ENCODE measurements at regions not wholly inside any gene's neighbourhood (a gene's known extent, or its start where the extent isn't known, plus 50 kb on each side); places are given as distances from the start of the nearest gene placed in this dataset.
"Not testable (repeated sequence)": the region's sequence is repeated elsewhere in the genome, so short reads cannot be mapped to it uniquely, and the experiment has no call there.

- not testable (repeated sequence) for DNase-seq; H3K4me1 Mint-ChIP-seq (ENCODE audit: low read depth in 2 of 2); H3K36me3 Mint-ChIP-seq (ENCODE audit: insufficient read depth); ATAC-seq (replicated peaks); H3K27me3 Mint-ChIP-seq; H3K9me3 Mint-ChIP-seq; H3K27ac Mint-ChIP-seq; H3K4me3 Mint-ChIP-seq
These were observed 571.1 kb downstream of the BNC2 start for GRCh38 chr9:16299368-16299767.

- no peak overlapping the region for H3K4me3 Mint-ChIP-seq
- H3K36me3 Mint-ChIP-seq (ENCODE audit: insufficient read depth), result no peaks in the 10 kb centered on the region
- H3K9me3 Mint-ChIP-seq, result peaks cover 1 to 9% of the 10 kb centered on the region in 2 donors
- no peaks in the 10 kb centered on the region for H3K4me1 Mint-ChIP-seq (ENCODE audit: low read depth in 2 of 2)
- ATAC-seq (replicated peaks) (no peak), DNase-seq (no peak)
- H3K27me3 Mint-ChIP-seq, result no peaks in the 10 kb centered on the region
- no peak overlapping the region for H3K27ac Mint-ChIP-seq
These were observed 567.0 kb downstream of the BNC2 start for GRCh38 chr9:16303506-16303905.

GRCh38 chr9:16304301-16304700 lies 566.2 kb downstream of the BNC2 start:
- DNase-seq, result no peak
- no peak overlapping the region for H3K4me3 Mint-ChIP-seq
- H3K4me1 Mint-ChIP-seq (ENCODE audit: low read depth in 2 of 2), result no peaks in the 10 kb centered on the region
- no peaks in the 10 kb centered on the region for H3K27me3 Mint-ChIP-seq
- no peaks in the 10 kb centered on the region for H3K36me3 Mint-ChIP-seq (ENCODE audit: insufficient read depth)
- peaks cover 1 to 9% of the 10 kb centered on the region in 2 donors for H3K9me3 Mint-ChIP-seq
- no peak overlapping the region for H3K27ac Mint-ChIP-seq
- no peak for ATAC-seq (replicated peaks)

- Mint-ChIP-seq H3K4me3 (no peak overlapping the region), H3K4me1 (ENCODE audit: low read depth in 2 of 2) (no peaks in the 10 kb centered on the region), H3K27ac (no peak overlapping the region), H3K27me3 (no peaks in the 10 kb centered on the region), H3K36me3 (ENCODE audit: insufficient read depth) (no peaks in the 10 kb centered on the region), H3K9me3 (peaks cover 4 to 9% of the 10 kb centered on the region in 2 donors)
- no peak for ATAC-seq (replicated peaks)
- no peak for DNase-seq
These were observed 563.9 kb downstream of the BNC2 start for GRCh38 chr9:16306586-16306985.

- no peak for ATAC-seq (replicated peaks)
- Mint-ChIP-seq H3K4me3 (no peak overlapping the region), H3K27ac (no peak overlapping the region)
These were observed 562.8 kb downstream of the BNC2 start for GRCh38 chr9:16307626-16308195.

GRCh38 chr9:16308645-16309044 lies 561.8 kb downstream of the BNC2 start:
- H3K9me3 Mint-ChIP-seq, result peaks cover 3 to 9% of the 10 kb centered on the region in 2 donors
- no peak for DNase-seq
- no peaks in the 10 kb centered on the region for H3K27me3 Mint-ChIP-seq
- H3K4me3 Mint-ChIP-seq, result no peak overlapping the region
- no peak for ATAC-seq (replicated peaks)
- no peaks in the 10 kb centered on the region for H3K36me3 Mint-ChIP-seq (ENCODE audit: insufficient read depth)
- H3K4me1 Mint-ChIP-seq (ENCODE audit: low read depth in 2 of 2), result no peaks in the 10 kb centered on the region
- no peak overlapping the region for H3K27ac Mint-ChIP-seq

More at GRCh38 chr9:16307626-16308195, 562.8 kb downstream of the BNC2 start:
- peaks cover 3 to 9% of the 10 kb centered on the region in 2 donors for H3K9me3 Mint-ChIP-seq
- DNase-seq, result no peak
- no peaks in the 10 kb centered on the region for H3K36me3 Mint-ChIP-seq (ENCODE audit: insufficient read depth)
- H3K27me3 Mint-ChIP-seq, result no peaks in the 10 kb centered on the region
- no peaks in the 10 kb centered on the region for H3K4me1 Mint-ChIP-seq (ENCODE audit: low read depth in 2 of 2)

- H3K4me1 Mint-ChIP-seq (ENCODE audit: low read depth in 2 of 2), result no peaks in the 10 kb centered on the region
- H3K36me3 Mint-ChIP-seq (ENCODE audit: insufficient read depth), result no peaks in the 10 kb centered on the region
These were observed 561.4 kb downstream of the BNC2 start for GRCh38 chr9:16309082-16309468.

GRCh38 chr9:16309469-16310271 lies 560.8 kb downstream of the BNC2 start:
- no peak overlapping the region for H3K4me3 Mint-ChIP-seq
- H3K9me3 Mint-ChIP-seq, result peaks cover 3 to 5% of the 10 kb centered on the region in 2 donors
- no peaks in the 10 kb centered on the region for H3K4me1 Mint-ChIP-seq (ENCODE audit: low read depth in 2 of 2)
- no peak overlapping the region for H3K27ac Mint-ChIP-seq
- DNase-seq, result no peak
- H3K36me3 Mint-ChIP-seq (ENCODE audit: insufficient read depth), result no peaks in the 10 kb centered on the region
- no peak for ATAC-seq (replicated peaks)
- no peaks in the 10 kb centered on the region for H3K27me3 Mint-ChIP-seq

More at GRCh38 chr9:16309082-16309468, 561.4 kb downstream of the BNC2 start:
- H3K9me3 Mint-ChIP-seq, result peaks cover 3 to 9% of the 10 kb centered on the region in 2 donors
- H3K27me3 Mint-ChIP-seq, result no peaks in the 10 kb centered on the region
- H3K4me3 Mint-ChIP-seq, result no peak overlapping the region
- DNase-seq (no peak), ATAC-seq (replicated peaks) (no peak)
- no peak overlapping the region for H3K27ac Mint-ChIP-seq

- DNase-seq, result no peak
- Mint-ChIP-seq H3K27me3 (no peaks in the 10 kb centered on the region), H3K36me3 (ENCODE audit: insufficient read depth) (no peaks in the 10 kb centered on the region), H3K4me1 (ENCODE audit: low read depth in 2 of 2) (no peaks in the 10 kb centered on the region), H3K9me3 (peaks cover 0 to 3% of the 10 kb centered on the region in 2 donors), H3K27ac (no peak overlapping the region), H3K4me3 (no peak overlapping the region)
- ATAC-seq (replicated peaks), result no peak
These were observed 560.0 kb downstream of the BNC2 start for GRCh38 chr9:16310278-16311110.

- H3K27ac Mint-ChIP-seq, result no peak overlapping the region
- no peaks in the 10 kb centered on the region for H3K27me3 Mint-ChIP-seq
- no peak for DNase-seq
- no peak for ATAC-seq (replicated peaks)
- H3K36me3 Mint-ChIP-seq (ENCODE audit: insufficient read depth), result no peaks in the 10 kb centered on the region
- no peaks in the 10 kb centered on the region for H3K4me1 Mint-ChIP-seq (ENCODE audit: low read depth in 2 of 2)
- H3K9me3 Mint-ChIP-seq, result peaks cover 0 to 3% of the 10 kb centered on the region in 2 donors
- no peak overlapping the region for H3K4me3 Mint-ChIP-seq
These were observed 558.4 kb downstream of the BNC2 start for GRCh38 chr9:16312116-16312515.

- no peak for DNase-seq
- Mint-ChIP-seq H3K27ac (no peak overlapping the region), H3K9me3 (peaks cover 0 to 5% of the 10 kb centered on the region in 2 donors), H3K27me3 (no peaks in the 10 kb centered on the region), H3K36me3 (ENCODE audit: insufficient read depth) (no peaks in the 10 kb centered on the region), H3K4me1 (ENCODE audit: low read depth in 2 of 2) (no peaks in the 10 kb centered on the region), H3K4me3 (no peak overlapping the region)
- no peak for ATAC-seq (replicated peaks)
These were observed 557.4 kb downstream of the BNC2 start for GRCh38 chr9:16312962-16313546.

- Mint-ChIP-seq H3K27ac (no peak overlapping the region), H3K4me1 (ENCODE audit: low read depth in 2 of 2) (no peaks in the 10 kb centered on the region), H3K4me3 (no peak overlapping the region), H3K36me3 (ENCODE audit: insufficient read depth) (no peaks in the 10 kb centered on the region), H3K27me3 (no peaks in the 10 kb centered on the region), H3K9me3 (peaks cover 0 to 5% of the 10 kb centered on the region in 2 donors)
- no peak for DNase-seq
- no peak for ATAC-seq (replicated peaks)
These were observed 556.0 kb downstream of the BNC2 start for GRCh38 chr9:16314476-16314875.

- Mint-ChIP-seq H3K27me3 (no peaks in the 10 kb centered on the region), H3K4me1 (ENCODE audit: low read depth in 2 of 2) (no peaks in the 10 kb centered on the region), H3K9me3 (peaks cover 0 to 5% of the 10 kb centered on the region in 2 donors), H3K4me3 (no peak overlapping the region), H3K36me3 (ENCODE audit: insufficient read depth) (no peaks in the 10 kb centered on the region), H3K27ac (no peak overlapping the region)
- no peak for ATAC-seq (replicated peaks)
- no peak for DNase-seq
These were observed 554.8 kb downstream of the BNC2 start for GRCh38 chr9:16315720-16316119.
